Suprapubic skin (tissue), 4 donors: ENCODE measurements at regions not wholly inside any gene's neighbourhood (a gene's known extent, or its start where the extent isn't known, plus 50 kb on each side); places are given as distances from the start of the nearest gene placed in this dataset.

ENCODE experiments used
- DNase-seq, 2 donors: peaks; one replicate each; pipeline ENCODE4 v3.0.0-alpha.2; 2019; ENCODE audit warnings: low spot score in 2 of 2
- H3K27ac ChIP-seq: fragments of 200-600 bp; sonication (generic); one replicate; pipeline ENCODE4 v1.5.1; 2019
- H3K27me3 ChIP-seq: fragments of 200-600 bp; sonication (generic); one replicate; pipeline ENCODE4 v1.5.1; 2019
- H3K36me3 ChIP-seq: fragments of 200-600 bp; sonication (generic); one replicate; pipeline ENCODE4 v1.5.1; 2019
- H3K4me1 ChIP-seq: fragments of 200-600 bp; sonication (generic); one replicate; pipeline ENCODE4 v1.5.1; 2019
- H3K4me3 ChIP-seq: fragments of 200-600 bp; sonication (generic); one replicate; pipeline ENCODE4 v1.5.1; 2019; ENCODE audit warnings: mild to moderate bottlenecking
- H3K9me3 ChIP-seq: fragments of 200-600 bp; sonication (generic); one replicate; pipeline ENCODE4 v1.5.1; 2019
- EP300 ChIP-seq: sonication (generic); formaldehyde crosslinking; IDR thresholded peaks from one replicate; pipeline ENCODE4 v1.6.1; 2017; ENCODE audit warnings: antibody characterized with exemption
- POLR2A ChIP-seq, 2 donors: fragments of 450-650 bp; IDR thresholded peaks; one replicate each; pipeline ENCODE4 v1.6.1; 2017; ENCODE audit warnings: antibody characterized with exemption in 2 of 2, mild to moderate bottlenecking in 2 of 2, moderate library complexity in 2 of 2
- POLR2AphosphoS5 ChIP-seq, 3 donors: sonication (generic); formaldehyde crosslinking; IDR thresholded peaks; one replicate each; pipeline ENCODE4 v1.6.1; 2017; ENCODE audit warnings: antibody characterized with exemption in 3 of 3
- WGBS: methylation state at CpG from one replicate; pipeline ENCODE4 v1.1.5; 2018; 5-methylcytosine and 5-hydroxymethylcytosine counted together
- TF ChIP-seq, protein P1 (sequence below), 2 donors: fragments of 200-600 bp in 1 of 2; fragments of 450-650 bp in 1 of 2; sonication (generic) in 1 of 2; IDR thresholded peaks; one replicate each; pipeline ENCODE4 v1.5.1; 2016 to 2019; ENCODE audit warnings: antibody characterized with exemption in 2 of 2, mild to moderate bottlenecking in 1 of 2, moderate library complexity in 1 of 2

GRCh38 chr6:91428953-91429560 lies 842.2 kb upstream of the MAP3K7 start:
- no peak for TF ChIP-seq EP300
- TF ChIP-seq POLR2A (IDR thresholded peaks at IDR 0.05), result no peak
- TF ChIP-seq, protein P1, sequence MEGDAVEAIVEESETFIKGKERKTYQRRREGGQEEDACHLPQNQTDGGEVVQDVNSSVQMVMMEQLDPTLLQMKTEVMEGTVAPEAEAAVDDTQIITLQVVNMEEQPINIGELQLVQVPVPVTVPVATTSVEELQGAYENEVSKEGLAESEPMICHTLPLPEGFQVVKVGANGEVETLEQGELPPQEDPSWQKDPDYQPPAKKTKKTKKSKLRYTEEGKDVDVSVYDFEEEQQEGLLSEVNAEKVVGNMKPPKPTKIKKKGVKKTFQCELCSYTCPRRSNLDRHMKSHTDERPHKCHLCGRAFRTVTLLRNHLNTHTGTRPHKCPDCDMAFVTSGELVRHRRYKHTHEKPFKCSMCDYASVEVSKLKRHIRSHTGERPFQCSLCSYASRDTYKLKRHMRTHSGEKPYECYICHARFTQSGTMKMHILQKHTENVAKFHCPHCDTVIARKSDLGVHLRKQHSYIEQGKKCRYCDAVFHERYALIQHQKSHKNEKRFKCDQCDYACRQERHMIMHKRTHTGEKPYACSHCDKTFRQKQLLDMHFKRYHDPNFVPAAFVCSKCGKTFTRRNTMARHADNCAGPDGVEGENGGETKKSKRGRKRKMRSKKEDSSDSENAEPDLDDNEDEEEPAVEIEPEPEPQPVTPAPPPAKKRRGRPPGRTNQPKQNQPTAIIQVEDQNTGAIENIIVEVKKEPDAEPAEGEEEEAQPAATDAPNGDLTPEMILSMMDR (IDR thresholded peaks at IDR 0.05), result no peak
- no peak for TF ChIP-seq POLR2AphosphoS5 (IDR thresholded peaks at IDR 0.05)
- Histone ChIP-seq H3K27me3 (no peaks in the 10 kb centered on the region), H3K9me3 (no peaks in the 10 kb centered on the region), H3K36me3 (no peaks in the 10 kb centered on the region), H3K4me1 (no peaks in the 10 kb centered on the region), H3K4me3 (no peak overlapping the region), H3K27ac (no peak overlapping the region)
- DNase-seq, result no peak

- DNase-seq, result no peak
- WGBS, result 50% methylated on average over 3 of the region's 3 CpGs
- Histone ChIP-seq H3K36me3 (no peaks in the 10 kb centered on the region), H3K4me3 (no peak overlapping the region), H3K4me1 (no peaks in the 10 kb centered on the region), H3K9me3 (no peaks in the 10 kb centered on the region), H3K27me3 (no peaks in the 10 kb centered on the region), H3K27ac (no peak overlapping the region)
- TF ChIP-seq POLR2AphosphoS5 (IDR thresholded peaks at IDR 0.05) (no peak), EP300 (no peak), POLR2A (IDR thresholded peaks at IDR 0.05) (no peak)
- TF ChIP-seq, protein P1 (IDR thresholded peaks at IDR 0.05), result no peak
Observed at GRCh38 chr6:91428296-91428695, 841.4 kb upstream of the MAP3K7 start.

- no peak overlapping the region for H3K27ac ChIP-seq
- H3K4me1 ChIP-seq, result no peaks in the 10 kb centered on the region
- H3K9me3 ChIP-seq, result peaks cover 18% of the 10 kb centered on the region
- no peaks in the 10 kb centered on the region for H3K27me3 ChIP-seq
- H3K36me3 ChIP-seq, result no peaks in the 10 kb centered on the region
- TF ChIP-seq POLR2AphosphoS5 (IDR thresholded peaks at IDR 0.05) (no peak), EP300 (no peak), POLR2A (IDR thresholded peaks at IDR 0.05) (no peak)
- TF ChIP-seq, protein P1 (IDR thresholded peaks at IDR 0.05), result no peak
- no peak for DNase-seq
- WGBS, result 0% methylated on average over 1 of the region's 1 CpG
- H3K4me3 ChIP-seq, result no peak overlapping the region
Observed at GRCh38 chr6:91420243-91420642, 833.4 kb upstream of the MAP3K7 start.

DNA sequence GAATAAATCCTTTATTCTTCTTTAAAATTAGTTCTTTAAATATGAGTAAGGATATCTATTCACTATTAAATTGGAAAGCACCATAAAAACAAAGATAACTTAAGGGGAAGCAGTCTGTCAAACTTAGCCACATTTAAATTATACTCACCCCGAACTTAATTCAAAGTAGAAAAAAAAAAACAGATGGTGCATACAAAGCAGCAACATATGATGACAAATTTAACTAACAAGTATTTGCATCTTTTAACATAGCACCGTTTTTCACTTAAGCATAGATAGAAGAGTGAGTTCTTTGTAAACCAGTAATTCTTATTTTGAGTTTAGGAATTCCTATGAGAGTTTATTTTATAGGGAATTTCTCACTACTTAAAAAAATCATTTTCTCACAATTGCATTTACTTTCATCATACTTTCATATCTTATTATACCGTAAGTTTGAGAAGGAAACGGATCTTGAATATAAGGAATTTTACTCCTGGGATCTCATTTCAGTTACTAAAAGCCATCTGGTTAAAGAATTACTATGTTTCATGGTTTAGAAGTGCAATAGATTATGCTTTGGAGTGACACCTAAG lies 828.2 kb upstream of the MAP3K7 start:
- no peak for DNase-seq
- no peak overlapping the region for H3K27ac ChIP-seq
- TF ChIP-seq, protein P1 (IDR thresholded peaks at IDR 0.05), result no peak
- TF ChIP-seq POLR2AphosphoS5 (IDR thresholded peaks at IDR 0.05) (no peak), EP300 (no peak), POLR2A (IDR thresholded peaks at IDR 0.05) (no peak)
- peaks cover 14% of the 10 kb centered on the region for H3K9me3 ChIP-seq
- H3K36me3 ChIP-seq, result no peaks in the 10 kb centered on the region
- no peaks in the 10 kb centered on the region for H3K4me1 ChIP-seq
- H3K27me3 ChIP-seq, result no peaks in the 10 kb centered on the region
- WGBS, result 46% methylated on average over 4 of the region's 4 CpGs
- H3K4me3 ChIP-seq, result no peak overlapping the region

DNA sequence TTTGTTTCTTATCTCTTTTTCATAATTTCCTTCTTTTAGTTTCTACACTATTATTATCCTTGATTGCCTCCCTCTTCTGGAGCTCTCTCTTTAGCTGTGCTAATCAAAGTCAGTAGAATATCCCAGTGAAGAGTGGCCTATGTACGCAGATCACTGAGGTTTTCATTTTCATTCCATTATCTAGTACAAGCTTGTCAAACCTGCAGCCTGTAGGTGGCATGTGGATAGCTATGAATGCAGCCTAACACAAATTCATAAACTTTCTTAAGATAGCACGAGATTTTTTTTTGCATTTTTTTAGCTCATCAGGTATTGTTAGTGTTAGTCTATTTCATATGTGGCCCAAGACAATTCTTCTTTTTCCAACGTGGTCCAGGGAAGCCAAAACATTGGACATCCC lies 825.7 kb upstream of the MAP3K7 start:
- no peak for TF ChIP-seq POLR2AphosphoS5 (IDR thresholded peaks at IDR 0.05)
- no peak for TF ChIP-seq POLR2A (IDR thresholded peaks at IDR 0.05)
- TF ChIP-seq, protein P1 (IDR thresholded peaks at IDR 0.05), result no peak
- no peak for TF ChIP-seq EP300
- H3K9me3 ChIP-seq, result no peaks in the 10 kb centered on the region
- H3K4me1 ChIP-seq, result no peaks in the 10 kb centered on the region
- DNase-seq, result no peak
- 74% methylated on average over 3 of the region's 3 CpGs for WGBS
- no peaks in the 10 kb centered on the region for H3K36me3 ChIP-seq
- H3K27me3 ChIP-seq, result no peaks in the 10 kb centered on the region
- no peak overlapping the region for H3K27ac ChIP-seq
- no peak overlapping the region for H3K4me3 ChIP-seq
